ENCODE measurements at regions not wholly inside any gene's neighbourhood (a gene's known extent, or its start where the extent isn't known, plus 50 kb on each side); places are given as distances from the start of the nearest gene placed in this dataset.

DNA sequence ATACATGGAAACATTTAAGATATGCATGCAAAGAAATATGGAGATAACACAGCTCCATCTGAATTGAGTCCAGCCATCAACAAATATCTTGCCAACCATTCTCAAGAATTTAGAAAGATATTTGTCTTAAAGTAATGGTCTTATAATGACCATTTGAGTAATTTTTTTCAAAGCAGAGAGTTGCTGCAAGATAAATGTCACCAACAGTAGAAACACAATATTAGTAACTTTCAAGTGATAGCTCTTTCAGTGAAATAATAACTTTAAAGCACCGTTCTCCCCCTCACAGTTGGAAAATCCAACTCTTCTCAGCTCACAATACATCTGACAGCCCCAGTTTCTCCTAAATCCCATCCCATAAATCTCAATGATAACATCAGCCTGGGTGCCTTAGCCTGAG lies 481.0 kb upstream of the ADAMTS5 start:
- no peaks in the 10 kb centered on the region for H3K9me2 ChIP-seq (replicated peaks; ENCODE audit: low read depth, low read length)
- no peak overlapping the region for H3K4me3 ChIP-seq (ENCODE audit: low read length, poor library complexity, severe bottlenecking)
- H3K4me2 ChIP-seq (ENCODE audit: low read depth, low read length, poor library complexity, severe bottlenecking) = no peak overlapping the region
- H3K9ac ChIP-seq (ENCODE audit: low read depth, low read length, poor library complexity, severe bottlenecking) = no peak overlapping the region
- H2AFZ ChIP-seq (ENCODE audit: low read length) = no peak overlapping the region
- H3K36me3 ChIP-seq (ENCODE audit: insufficient read depth, low read length) = no peaks in the 10 kb centered on the region
- no peaks in the 10 kb centered on the region for H3K4me1 ChIP-seq (ENCODE audit: insufficient read depth, low read length, poor library complexity, severe bottlenecking)
- no peaks in the 10 kb centered on the region for H3K79me2 ChIP-seq (ENCODE audit: insufficient read depth, low read length)
- H4K20me1 ChIP-seq (ENCODE audit: insufficient read depth, low read length, poor library complexity, severe bottlenecking) = no peaks in the 10 kb centered on the region
- TF ChIP-seq, protein P1, sequence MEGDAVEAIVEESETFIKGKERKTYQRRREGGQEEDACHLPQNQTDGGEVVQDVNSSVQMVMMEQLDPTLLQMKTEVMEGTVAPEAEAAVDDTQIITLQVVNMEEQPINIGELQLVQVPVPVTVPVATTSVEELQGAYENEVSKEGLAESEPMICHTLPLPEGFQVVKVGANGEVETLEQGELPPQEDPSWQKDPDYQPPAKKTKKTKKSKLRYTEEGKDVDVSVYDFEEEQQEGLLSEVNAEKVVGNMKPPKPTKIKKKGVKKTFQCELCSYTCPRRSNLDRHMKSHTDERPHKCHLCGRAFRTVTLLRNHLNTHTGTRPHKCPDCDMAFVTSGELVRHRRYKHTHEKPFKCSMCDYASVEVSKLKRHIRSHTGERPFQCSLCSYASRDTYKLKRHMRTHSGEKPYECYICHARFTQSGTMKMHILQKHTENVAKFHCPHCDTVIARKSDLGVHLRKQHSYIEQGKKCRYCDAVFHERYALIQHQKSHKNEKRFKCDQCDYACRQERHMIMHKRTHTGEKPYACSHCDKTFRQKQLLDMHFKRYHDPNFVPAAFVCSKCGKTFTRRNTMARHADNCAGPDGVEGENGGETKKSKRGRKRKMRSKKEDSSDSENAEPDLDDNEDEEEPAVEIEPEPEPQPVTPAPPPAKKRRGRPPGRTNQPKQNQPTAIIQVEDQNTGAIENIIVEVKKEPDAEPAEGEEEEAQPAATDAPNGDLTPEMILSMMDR (conservative IDR thresholded peaks at IDR 0.05; ENCODE audit: low read length) = no peak
- no peak for TF ChIP-seq EZH2phosphoT487 (IDR thresholded peaks at IDR 0.05; ENCODE audit: borderline replicate concordance)
- H3K9me3 ChIP-seq (ENCODE audit: insufficient read depth, low read depth, low read length) = no peaks in the 10 kb centered on the region
- H3F3A ChIP-seq (ENCODE audit: low read depth) = no peaks in the 10 kb centered on the region
- no peaks in the 10 kb centered on the region for H3K27me3 ChIP-seq (ENCODE audit: insufficient read depth, low read length, poor library complexity, severe bottlenecking)

- no peaks in the 10 kb centered on the region for H4K20me1 ChIP-seq (ENCODE audit: insufficient read depth, low read length, poor library complexity, severe bottlenecking)
- H3K4me1 ChIP-seq (ENCODE audit: insufficient read depth, low read length, poor library complexity, severe bottlenecking) = no peaks in the 10 kb centered on the region
- no peak overlapping the region for H2AFZ ChIP-seq (ENCODE audit: low read length)
- H3K9me3 ChIP-seq (ENCODE audit: insufficient read depth, low read depth, low read length) = no peaks in the 10 kb centered on the region
- no peak for TF ChIP-seq EZH2phosphoT487 (IDR thresholded peaks at IDR 0.05; ENCODE audit: borderline replicate concordance)
- TF ChIP-seq, protein P1 (conservative IDR thresholded peaks at IDR 0.05; ENCODE audit: low read length) = no peak
- H3K27me3 ChIP-seq (ENCODE audit: insufficient read depth, low read length, poor library complexity, severe bottlenecking) = no peaks in the 10 kb centered on the region
- H3K79me2 ChIP-seq (ENCODE audit: insufficient read depth, low read length) = no peaks in the 10 kb centered on the region
- H3K9me2 ChIP-seq (replicated peaks; ENCODE audit: low read depth, low read length) = no peaks in the 10 kb centered on the region
- H3K36me3 ChIP-seq (ENCODE audit: insufficient read depth, low read length) = no peaks in the 10 kb centered on the region
- no peak overlapping the region for H3K4me3 ChIP-seq (ENCODE audit: low read length, poor library complexity, severe bottlenecking)
- no peak overlapping the region for H3K4me2 ChIP-seq (ENCODE audit: low read depth, low read length, poor library complexity, severe bottlenecking)
- H3K9ac ChIP-seq (ENCODE audit: low read depth, low read length, poor library complexity, severe bottlenecking) = no peak overlapping the region
- H3F3A ChIP-seq (ENCODE audit: low read depth) = no peaks in the 10 kb centered on the region
Measured at GRCh38 chr21:27429710-27430341, 462.9 kb upstream of the ADAMTS5 start.

DNA sequence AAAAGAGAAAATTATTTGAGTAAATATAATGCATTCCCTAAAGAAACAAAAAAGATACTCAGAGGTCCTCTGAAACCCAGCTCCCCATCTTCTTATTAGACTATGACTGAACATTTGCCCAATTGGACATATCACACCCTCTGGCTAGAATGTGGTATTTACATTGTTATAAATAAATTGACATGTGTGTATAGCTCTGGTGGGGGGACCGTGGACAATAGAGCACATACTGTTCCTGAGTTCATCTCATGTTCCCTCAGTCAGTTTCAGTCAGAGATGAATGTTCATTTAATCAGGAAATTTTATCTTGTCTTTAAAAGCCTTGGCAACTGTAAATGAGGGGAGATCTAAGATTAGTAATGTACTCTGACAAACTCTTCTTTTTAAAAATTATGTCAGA lies 459.3 kb upstream of the ADAMTS5 start:
- no peaks in the 10 kb centered on the region for H3F3A ChIP-seq (ENCODE audit: low read depth)
- H3K4me2 ChIP-seq (ENCODE audit: low read depth, low read length, poor library complexity, severe bottlenecking) = no peak overlapping the region
- H3K79me2 ChIP-seq (ENCODE audit: insufficient read depth, low read length) = no peaks in the 10 kb centered on the region
- H3K27me3 ChIP-seq (ENCODE audit: insufficient read depth, low read length, poor library complexity, severe bottlenecking) = no peaks in the 10 kb centered on the region
- no peaks in the 10 kb centered on the region; the same call in 1 of the 2 replicates for H3K9me3 ChIP-seq (ENCODE audit: insufficient read depth, low read depth, low read length)
- H3K4me1 ChIP-seq (ENCODE audit: insufficient read depth, low read length, poor library complexity, severe bottlenecking) = no peaks in the 10 kb centered on the region
- no peaks in the 10 kb centered on the region for H3K9me2 ChIP-seq (replicated peaks; ENCODE audit: low read depth, low read length)
- no peaks in the 10 kb centered on the region for H3K36me3 ChIP-seq (ENCODE audit: insufficient read depth, low read length)
- TF ChIP-seq EZH2phosphoT487 (IDR thresholded peaks at IDR 0.05; ENCODE audit: borderline replicate concordance) = no peak
- TF ChIP-seq, protein P1 (conservative IDR thresholded peaks at IDR 0.05; ENCODE audit: low read length) = no peak
- H4K20me1 ChIP-seq (ENCODE audit: insufficient read depth, low read length, poor library complexity, severe bottlenecking) = no peaks in the 10 kb centered on the region
- H2AFZ ChIP-seq (ENCODE audit: low read length) = no peak overlapping the region
- H3K9ac ChIP-seq (ENCODE audit: low read depth, low read length, poor library complexity, severe bottlenecking) = no peak overlapping the region
- H3K4me3 ChIP-seq (ENCODE audit: low read length, poor library complexity, severe bottlenecking) = no peak overlapping the region

Measured in Loucy (cell line).